ENCODE measurements at regions not wholly inside any gene's neighbourhood (a gene's known extent, or its start where the extent isn't known, plus 50 kb on each side); places are given as distances from the start of the nearest gene placed in this dataset.
"Not testable (repeated sequence)": the region's sequence is repeated elsewhere in the genome, so short reads cannot be mapped to it uniquely, and the experiment has no call there.

DNA sequence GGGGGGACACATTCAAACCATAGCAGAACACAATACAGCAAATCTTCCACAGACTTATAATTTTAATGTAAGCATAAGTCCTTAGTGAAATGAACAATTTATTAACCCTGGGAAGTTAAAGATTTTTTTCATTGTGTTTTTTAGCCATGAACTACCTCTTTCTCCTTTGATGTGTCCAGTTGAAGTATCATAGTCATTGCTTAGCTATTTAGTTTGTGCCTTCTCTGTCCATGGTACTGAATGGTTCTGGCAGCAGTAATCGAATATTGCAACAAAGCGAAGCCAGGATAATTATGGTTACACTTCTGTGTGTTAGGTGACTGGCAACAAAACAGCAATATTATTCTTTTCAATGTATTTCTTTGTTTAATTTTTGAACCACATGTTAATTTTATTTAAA lies 403.0 kb upstream of the ONECUT1 start:
- no peak for DNase-seq (ENCODE audit: low spot score, unreplicated experiment)
- H3K27me3 Mint-ChIP-seq: no peaks in the 10 kb centered on the region

DNA sequence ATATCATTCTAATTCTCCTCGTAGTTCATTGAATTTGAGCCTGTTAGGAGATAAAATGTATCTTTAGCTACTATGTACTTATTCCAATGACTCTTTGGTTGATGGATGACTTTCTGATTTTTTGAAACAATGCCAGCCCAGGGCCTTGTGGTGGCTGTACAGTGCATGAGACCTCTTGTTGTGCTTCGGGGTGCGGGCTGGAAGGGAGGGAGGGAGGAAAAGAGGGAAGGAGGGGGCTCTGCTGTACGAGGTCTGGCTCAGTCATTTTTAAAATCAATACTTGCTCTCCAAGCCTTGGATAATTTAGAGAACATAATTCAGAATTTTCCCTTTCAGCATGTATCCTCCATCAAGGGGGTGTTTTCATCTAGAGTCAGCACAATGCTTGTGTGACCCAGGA lies 399.7 kb upstream of the ONECUT1 start:
- DNase-seq (ENCODE audit: low spot score, unreplicated experiment): no peak
- Mint-ChIP-seq H3K27me3 (no peaks in the 10 kb centered on the region), H3K27ac (no peak overlapping the region), H3K36me3 (ENCODE audit: insufficient read depth) (no peaks in the 10 kb centered on the region), H3K4me1 (ENCODE audit: low read depth) (peaks cover 9% of the 10 kb centered on the region), H3K9me3 (ENCODE audit: low read depth) (peaks cover 14% of the 10 kb centered on the region), H3K4me3 (ENCODE audit: low read depth) (no peak overlapping the region)
- TF ChIP-seq, protein P1, sequence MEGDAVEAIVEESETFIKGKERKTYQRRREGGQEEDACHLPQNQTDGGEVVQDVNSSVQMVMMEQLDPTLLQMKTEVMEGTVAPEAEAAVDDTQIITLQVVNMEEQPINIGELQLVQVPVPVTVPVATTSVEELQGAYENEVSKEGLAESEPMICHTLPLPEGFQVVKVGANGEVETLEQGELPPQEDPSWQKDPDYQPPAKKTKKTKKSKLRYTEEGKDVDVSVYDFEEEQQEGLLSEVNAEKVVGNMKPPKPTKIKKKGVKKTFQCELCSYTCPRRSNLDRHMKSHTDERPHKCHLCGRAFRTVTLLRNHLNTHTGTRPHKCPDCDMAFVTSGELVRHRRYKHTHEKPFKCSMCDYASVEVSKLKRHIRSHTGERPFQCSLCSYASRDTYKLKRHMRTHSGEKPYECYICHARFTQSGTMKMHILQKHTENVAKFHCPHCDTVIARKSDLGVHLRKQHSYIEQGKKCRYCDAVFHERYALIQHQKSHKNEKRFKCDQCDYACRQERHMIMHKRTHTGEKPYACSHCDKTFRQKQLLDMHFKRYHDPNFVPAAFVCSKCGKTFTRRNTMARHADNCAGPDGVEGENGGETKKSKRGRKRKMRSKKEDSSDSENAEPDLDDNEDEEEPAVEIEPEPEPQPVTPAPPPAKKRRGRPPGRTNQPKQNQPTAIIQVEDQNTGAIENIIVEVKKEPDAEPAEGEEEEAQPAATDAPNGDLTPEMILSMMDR (IDR thresholded peaks at IDR 0.05; ENCODE audit: unreplicated experiment): no peak

More for the DNA sequence above, 403.0 kb upstream of the ONECUT1 start:
- TF ChIP-seq, protein P1 (IDR thresholded peaks at IDR 0.05; ENCODE audit: unreplicated experiment): no peak
- no peaks in the 10 kb centered on the region for H3K36me3 Mint-ChIP-seq (ENCODE audit: insufficient read depth)
- H3K9me3 Mint-ChIP-seq (ENCODE audit: low read depth): peaks cover 3% of the 10 kb centered on the region
- H3K4me3 Mint-ChIP-seq (ENCODE audit: low read depth): no peak overlapping the region
- peaks cover 26% of the 10 kb centered on the region for H3K4me1 Mint-ChIP-seq (ENCODE audit: low read depth)
- no peak overlapping the region for H3K27ac Mint-ChIP-seq

- not testable (repeated sequence) for H3K4me1 Mint-ChIP-seq (ENCODE audit: low read depth); H3K27me3 Mint-ChIP-seq; H3K27ac Mint-ChIP-seq; DNase-seq (ENCODE audit: low spot score, unreplicated experiment); H3K4me3 Mint-ChIP-seq (ENCODE audit: low read depth); H3K36me3 Mint-ChIP-seq (ENCODE audit: insufficient read depth)
- peaks cover 22% of the 10 kb centered on the region for H3K9me3 Mint-ChIP-seq (ENCODE audit: low read depth)
These were observed 393.3 kb upstream of the ONECUT1 start for GRCh38 chr15:53183449-53183848.

- H3K27ac Mint-ChIP-seq: no peak overlapping the region
- DNase-seq (ENCODE audit: low spot score, unreplicated experiment): no peak
- TF ChIP-seq, protein P1 (IDR thresholded peaks at IDR 0.05; ENCODE audit: unreplicated experiment): no peak
- peaks cover 2% of the 10 kb centered on the region for H3K36me3 Mint-ChIP-seq (ENCODE audit: insufficient read depth)
- H3K4me3 Mint-ChIP-seq (ENCODE audit: low read depth): no peak overlapping the region
- H3K4me1 Mint-ChIP-seq (ENCODE audit: low read depth): peaks cover under 1% of the 10 kb centered on the region
- peaks cover 14% of the 10 kb centered on the region for H3K9me3 Mint-ChIP-seq (ENCODE audit: low read depth)
- H3K27me3 Mint-ChIP-seq: no peaks in the 10 kb centered on the region
These were observed 381.4 kb upstream of the ONECUT1 start for GRCh38 chr15:53171571-53171970.

GRCh38 chr15:53166684-53167201 lies 376.6 kb upstream of the ONECUT1 start:
- H3K36me3 Mint-ChIP-seq (ENCODE audit: insufficient read depth): no peaks in the 10 kb centered on the region
- DNase-seq (ENCODE audit: low spot score, unreplicated experiment): no peak
- peaks cover 9% of the 10 kb centered on the region for H3K4me1 Mint-ChIP-seq (ENCODE audit: low read depth)
- H3K27ac Mint-ChIP-seq: no peak overlapping the region
- TF ChIP-seq, protein P1 (IDR thresholded peaks at IDR 0.05; ENCODE audit: unreplicated experiment): no peak
- no peaks in the 10 kb centered on the region for H3K27me3 Mint-ChIP-seq
- no peak overlapping the region for H3K4me3 Mint-ChIP-seq (ENCODE audit: low read depth)
- peaks cover 10% of the 10 kb centered on the region for H3K9me3 Mint-ChIP-seq (ENCODE audit: low read depth)

DNA sequence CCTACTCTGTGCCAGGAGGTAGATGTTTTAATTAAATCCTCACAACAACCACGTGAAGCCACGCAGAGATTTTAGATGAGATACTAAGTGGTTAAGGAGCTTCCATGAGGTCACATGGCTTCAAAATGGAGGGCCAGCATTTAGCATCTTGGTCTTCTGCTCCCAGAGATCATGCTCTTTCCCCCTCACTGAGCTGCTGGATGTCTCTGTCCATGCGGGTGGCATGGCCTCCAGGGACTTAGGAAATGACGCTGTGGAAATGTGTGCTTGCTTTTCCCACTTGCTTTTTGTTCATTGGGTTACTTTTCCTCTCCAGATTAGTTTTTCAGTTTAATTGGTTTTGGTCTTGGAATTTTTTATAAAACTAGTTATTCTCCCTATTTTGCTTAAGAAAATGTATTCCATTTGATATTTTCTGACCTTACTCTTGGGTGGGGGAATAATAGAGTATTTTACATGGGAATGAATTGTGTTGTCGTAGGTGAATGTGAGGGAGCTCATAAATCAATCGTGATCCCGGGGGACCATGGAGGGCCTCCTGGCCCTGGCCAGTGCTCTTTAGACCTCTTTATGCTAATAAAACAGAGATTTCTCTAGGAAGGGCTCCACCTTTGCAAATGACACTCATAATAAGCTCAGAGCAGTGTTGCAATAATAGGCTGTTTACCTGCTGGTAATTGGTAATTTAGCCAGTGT lies 376.0 kb upstream of the ONECUT1 start:
- Mint-ChIP-seq H3K36me3 (ENCODE audit: insufficient read depth) (no peaks in the 10 kb centered on the region), H3K27me3 (no peaks in the 10 kb centered on the region), H3K9me3 (ENCODE audit: low read depth) (peaks cover 10% of the 10 kb centered on the region), H3K4me3 (ENCODE audit: low read depth) (no peak overlapping the region), H3K27ac (no peak overlapping the region), H3K4me1 (ENCODE audit: low read depth) (peaks cover 10% of the 10 kb centered on the region)
- TF ChIP-seq, protein P1 (IDR thresholded peaks at IDR 0.05; ENCODE audit: unreplicated experiment): no peak
- DNase-seq (ENCODE audit: low spot score, unreplicated experiment): no peak

Data from progenitor cell of endocrine pancreas (in vitro differentiated cells).